Prostate gland (tissue), 2 donors: ENCODE measurements at regions not wholly inside any gene's neighbourhood (a gene's known extent, or its start where the extent isn't known, plus 50 kb on each side); places are given as distances from the start of the nearest gene placed in this dataset.
"Not testable (repeated sequence)": the region's sequence is repeated elsewhere in the genome, so short reads cannot be mapped to it uniquely, and the experiment has no call there.

Source experiments
- DNase-seq: peaks from one replicate; pipeline ENCODE4 v3.0.0-alpha.2; 2019; ENCODE audit warnings: low spot score
- H3K27ac ChIP-seq, 2 donors: fragments of 200-600 bp; sonication (generic); 2 replicates each; pipeline ENCODE4 v1.5.1; 2017 to 2019
- H3K27me3 ChIP-seq: fragments of 200-600 bp; sonication (generic); replicated peaks from 2 replicates; pipeline ENCODE4 v1.5.1; 2019; ENCODE audit not compliant: insufficient read depth
- H3K36me3 ChIP-seq, 2 donors: fragments of 200-600 bp; sonication (generic); 1 replicate in 1 of 2; 2 replicates in 1 of 2; pipeline versions ENCODE4 v1.5.1 to v1.8.1; 2017 to 2019
- H3K4me1 ChIP-seq: fragments of 200-600 bp; sonication (generic); replicated peaks from 2 replicates; pipeline ENCODE4 v1.5.1; 2019
- H3K4me3 ChIP-seq, 2 donors: fragments of 200-600 bp; sonication (generic); 2 replicates each; pipeline ENCODE4 v1.5.1; 2017 to 2019
- H3K9me3 ChIP-seq: fragments of 200-600 bp; sonication (generic); 2 replicates; pipeline ENCODE4 v1.5.1; 2017
- CTCF ChIP-seq, 4 experiments: fragments of 200-600 bp in 2 of 4; fragments of 450-650 bp in 2 of 4; sonication (generic) in 2 of 4; IDR thresholded peaks; 1 replicate in 3 of 4; 2 replicates in 1 of 4; pipeline ENCODE4 v1.5.1; 2016 to 2019; ENCODE audit warnings: antibody characterized with exemption in 4 of 4, mild to moderate bottlenecking in 2 of 4, moderate library complexity in 2 of 4
- POLR2A ChIP-seq: fragments of 450-650 bp; IDR thresholded peaks from one replicate; pipeline ENCODE4 v1.6.1; 2016; ENCODE audit warnings: antibody characterized with exemption, mild to moderate bottlenecking
- POLR2AphosphoS5 ChIP-seq: sonication (generic); formaldehyde crosslinking; IDR thresholded peaks from one replicate; pipeline ENCODE4 v1.6.1; 2017; ENCODE audit warnings: antibody characterized with exemption
- WGBS: methylation state at CpG from one replicate; pipeline ENCODE4 v1.1.5; 2018; 5-methylcytosine and 5-hydroxymethylcytosine counted together
- intact Hi-C: fragments of 100-400 bp; cut with DNase I; formaldehyde crosslinking; loops from one replicate; pipeline ENCODE4 v1.14.2; 2022

GRCh38 chr11:70895366-70895670 is 357.1 kb downstream of the SHANK2 start:
- no peaks in the 10 kb centered on the region for H3K9me3 ChIP-seq
- H3K36me3 ChIP-seq: no peaks in the 10 kb centered on the region
- intact Hi-C loops: no loop called here
- TF ChIP-seq POLR2A (no peak), CTCF (IDR thresholded peaks at IDR 0.05) (no peak), POLR2AphosphoS5 (no peak)
- H3K4me3 ChIP-seq: no peak overlapping the region
- H3K27me3 ChIP-seq: no peaks in the 10 kb centered on the region
- no peaks in the 10 kb centered on the region for H3K4me1 ChIP-seq
- DNase-seq: no peak
- H3K27ac ChIP-seq: no peak overlapping the region
- WGBS: 92% methylated on average over 11 of the region's 11 CpGs

- DNase-seq: no peak
- Histone ChIP-seq H3K4me3 (no peak overlapping the region), H3K27me3 (no peaks in the 10 kb centered on the region), H3K36me3 (no peaks in the 10 kb centered on the region), H3K27ac (no peak overlapping the region), H3K4me1 (no peaks in the 10 kb centered on the region), H3K9me3 (no peaks in the 10 kb centered on the region)
- 97% methylated on average over 1 of the region's 1 CpG for WGBS
- intact Hi-C loops: no loop called here
- TF ChIP-seq POLR2AphosphoS5 (no peak), CTCF (IDR thresholded peaks at IDR 0.05) (no peak), POLR2A (no peak)
Measured at GRCh38 chr11:70897429-70897828, 354.9 kb downstream of the SHANK2 start.

- no peaks in the 10 kb centered on the region for H3K27me3 ChIP-seq
- TF ChIP-seq POLR2A: no peak
- TF ChIP-seq CTCF (IDR thresholded peaks at IDR 0.05): no peak
- TF ChIP-seq POLR2AphosphoS5: no peak
- H3K27ac ChIP-seq: no peak overlapping the region
- 91% methylated on average over 6 of the region's 6 CpGs for WGBS
- intact Hi-C loops: no loop called here
- H3K36me3 ChIP-seq: no peaks in the 10 kb centered on the region
- no peak overlapping the region for H3K4me3 ChIP-seq
- H3K9me3 ChIP-seq: no peaks in the 10 kb centered on the region
- no peaks in the 10 kb centered on the region for H3K4me1 ChIP-seq
- no peak for DNase-seq
Measured at GRCh38 chr11:70899616-70900015, 352.8 kb downstream of the SHANK2 start.

- 78% methylated on average over 4 of the region's 4 CpGs for WGBS
- DNase-seq: no peak
- intact Hi-C loops: no loop called here
- no peaks in the 10 kb centered on the region for H3K36me3 ChIP-seq
- H3K27ac ChIP-seq: no peak overlapping the region
- no peaks in the 10 kb centered on the region for H3K27me3 ChIP-seq
- H3K9me3 ChIP-seq: no peaks in the 10 kb centered on the region
- H3K4me1 ChIP-seq: no peaks in the 10 kb centered on the region
- TF ChIP-seq CTCF (IDR thresholded peaks at IDR 0.05) (no peak), POLR2A (no peak), POLR2AphosphoS5 (no peak)
- H3K4me3 ChIP-seq: no peak overlapping the region
Measured at GRCh38 chr11:70900540-70900939, 351.8 kb downstream of the SHANK2 start.

- H3K27ac ChIP-seq: peak overlapping the region in 1 of 2 donors; percentile 38
- DNase-seq: no peak
- no peaks in the 10 kb centered on the region for H3K36me3 ChIP-seq
- H3K9me3 ChIP-seq: no peaks in the 10 kb centered on the region
- WGBS: 77% methylated on average over 15 of the region's 15 CpGs
- TF ChIP-seq POLR2AphosphoS5 (peak; percentile 26), CTCF (IDR thresholded peaks at IDR 0.05) (no peak), POLR2A (no peak)
- no peaks in the 10 kb centered on the region for H3K27me3 ChIP-seq
- no peaks in the 10 kb centered on the region for H3K4me1 ChIP-seq
- H3K4me3 ChIP-seq: no peak overlapping the region
- intact Hi-C loops: no loop called here
Measured at GRCh38 chr11:70901951-70902521, 350.3 kb downstream of the SHANK2 start.

GRCh38 chr11:70903229-70903628 is 349.1 kb downstream of the SHANK2 start:
- intact Hi-C loops, H3K4me3 ChIP-seq, H3K9me3 ChIP-seq, H3K36me3 ChIP-seq, H3K27me3 ChIP-seq, H3K27ac ChIP-seq, H3K4me1 ChIP-seq, DNase-seq: not testable (repeated sequence)
- WGBS: 94% methylated on average over 8 of the region's 8 CpGs
